Thymus (tissue), 11 donors: ENCODE measurements at regions not wholly inside any gene's neighbourhood (a gene's known extent, or its start where the extent isn't known, plus 50 kb on each side); places are given as distances from the start of the nearest gene placed in this dataset.

Experiments
- DNase-seq, 9 donors: peaks; one replicate each; pipeline ENCODE4 v3.0.0-alpha.2; 2013; ENCODE audit warnings: low spot score in 9 of 9, low read depth in 6 of 9, missing footprints in 1 of 9
- H3K27ac ChIP-seq, 2 donors: one replicate each; pipeline ENCODE4 v1.5.1; 2013; ENCODE audit warnings: control low read depth in 1 of 2, low read depth in 1 of 2, low read length in 1 of 2, mild to moderate bottlenecking in 1 of 2, moderate library complexity in 1 of 2
- H3K27me3 ChIP-seq, 2 donors: one replicate each; pipeline ENCODE4 v1.5.1; 2013; ENCODE audit warnings: low read length in 1 of 2; ENCODE audit not compliant: control insufficient read depth in 2 of 2, insufficient read depth in 1 of 2
- H3K36me3 ChIP-seq, 2 donors: one replicate each; pipeline ENCODE4 v1.5.1; 2013; ENCODE audit warnings: low read length in 1 of 2, mild to moderate bottlenecking in 1 of 2, moderate library complexity in 1 of 2; ENCODE audit not compliant: control insufficient read depth in 2 of 2, insufficient read depth in 2 of 2
- H3K4me1 ChIP-seq, 2 donors: one replicate each; pipeline ENCODE4 v1.5.1; 2013; ENCODE audit warnings: low read length in 2 of 2; ENCODE audit not compliant: control insufficient read depth in 2 of 2, insufficient read depth in 2 of 2
- H3K4me3 ChIP-seq, 2 donors: one replicate each; pipeline ENCODE4 v1.5.1; 2013; ENCODE audit warnings: low read length in 2 of 2, control low read depth in 1 of 2, mild to moderate bottlenecking in 1 of 2
- H3K9me3 ChIP-seq, 2 donors: one replicate each; pipeline ENCODE4 v1.5.1; 2013; ENCODE audit warnings: low read length in 1 of 2, mild to moderate bottlenecking in 1 of 2; ENCODE audit not compliant: control insufficient read depth in 2 of 2, insufficient read depth in 1 of 2
- WGBS: extraction: QIAGEN DNeasy Blood & Tissue Kit; methylation state at CpG from one replicate; pipeline ENCODE4 v1.1.7; 2013; 5-methylcytosine and 5-hydroxymethylcytosine counted together
- donor health status: healthy.

DNA sequence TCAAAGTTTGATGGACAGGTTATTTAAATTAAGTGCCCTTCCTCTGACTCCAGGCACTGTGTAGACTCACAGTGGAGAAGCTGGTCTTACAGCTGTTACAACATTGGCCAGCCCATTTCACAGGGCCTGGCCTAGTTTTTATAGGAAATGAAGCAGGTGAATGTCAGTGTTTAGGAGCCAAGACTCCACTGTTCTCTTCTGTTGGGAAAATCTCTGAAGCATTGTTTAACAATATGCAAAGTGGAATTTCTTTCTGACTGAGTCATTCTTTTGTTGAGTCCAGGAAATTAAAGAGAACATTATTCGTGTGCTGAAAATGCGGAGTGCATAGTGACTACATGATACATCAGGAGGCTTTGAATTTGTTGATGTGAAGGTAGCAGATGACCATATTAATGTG lies 64.7 kb downstream of the ARRDC4 start:
- DNase-seq = no peak
- Histone ChIP-seq H3K4me3 (no peak overlapping the region), H3K27ac (no peak overlapping the region), H3K27me3 (no peaks in the 10 kb centered on the region), H3K9me3 (no peaks in the 10 kb centered on the region), H3K4me1 (no peaks in the 10 kb centered on the region), H3K36me3 (no peaks in the 10 kb centered on the region)
- 96% methylated on average over 2 of the region's 2 CpGs for WGBS

DNA sequence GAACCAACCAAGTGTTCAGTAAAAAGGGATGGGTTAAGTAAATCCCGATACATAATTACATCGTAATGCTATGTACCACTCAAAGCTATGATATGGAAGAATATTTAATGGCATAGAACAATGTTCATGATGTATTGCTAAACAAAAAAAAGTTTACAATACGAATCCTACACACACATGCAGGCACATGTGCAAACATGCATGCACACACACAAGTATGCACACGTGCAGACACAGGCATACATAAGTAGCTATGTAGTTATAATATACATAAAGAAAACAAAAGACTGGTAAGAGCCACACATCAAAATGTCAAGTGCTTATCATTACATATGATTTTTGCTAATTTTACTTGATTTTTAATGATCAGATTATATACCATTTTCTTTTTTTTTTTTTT lies 74.2 kb downstream of the ARRDC4 start:
- Histone ChIP-seq H3K27ac (no peak overlapping the region), H3K36me3 (no peaks in the 10 kb centered on the region), H3K4me3 (no peak overlapping the region), H3K9me3 (no peaks in the 10 kb centered on the region), H3K27me3 (no peaks in the 10 kb centered on the region), H3K4me1 (no peaks in the 10 kb centered on the region)
- no peak for DNase-seq
- 73% methylated on average over 4 of the region's 4 CpGs for WGBS

DNA sequence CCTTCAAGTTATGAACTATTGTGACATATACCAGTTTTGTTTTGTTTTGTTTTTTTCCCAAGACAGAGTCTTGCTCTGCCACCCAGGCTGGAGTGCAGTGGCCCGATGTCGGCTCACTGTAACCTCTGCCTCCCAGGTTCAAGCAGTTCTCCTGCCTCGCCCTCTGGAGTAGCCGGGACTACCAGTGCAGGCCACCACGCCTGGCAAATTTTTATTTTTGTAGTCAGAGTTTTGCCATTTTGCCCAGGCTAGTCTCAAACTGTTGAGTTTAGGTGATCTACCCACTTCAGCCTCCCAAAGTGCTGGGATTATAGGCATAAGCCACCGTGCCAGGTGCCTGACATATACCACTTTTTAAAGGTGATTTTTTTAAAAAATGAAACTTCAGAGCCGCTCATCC lies 74.6 kb downstream of the ARRDC4 start:
- 96% methylated on average over 7 of the region's 7 CpGs for WGBS
- no peaks in the 10 kb centered on the region for H3K4me1 ChIP-seq
- no peaks in the 10 kb centered on the region for H3K36me3 ChIP-seq
- H3K4me3 ChIP-seq = no peak overlapping the region
- H3K9me3 ChIP-seq = no peaks in the 10 kb centered on the region
- DNase-seq = no peak
- H3K27ac ChIP-seq = no peak overlapping the region
- H3K27me3 ChIP-seq = no peaks in the 10 kb centered on the region

DNA sequence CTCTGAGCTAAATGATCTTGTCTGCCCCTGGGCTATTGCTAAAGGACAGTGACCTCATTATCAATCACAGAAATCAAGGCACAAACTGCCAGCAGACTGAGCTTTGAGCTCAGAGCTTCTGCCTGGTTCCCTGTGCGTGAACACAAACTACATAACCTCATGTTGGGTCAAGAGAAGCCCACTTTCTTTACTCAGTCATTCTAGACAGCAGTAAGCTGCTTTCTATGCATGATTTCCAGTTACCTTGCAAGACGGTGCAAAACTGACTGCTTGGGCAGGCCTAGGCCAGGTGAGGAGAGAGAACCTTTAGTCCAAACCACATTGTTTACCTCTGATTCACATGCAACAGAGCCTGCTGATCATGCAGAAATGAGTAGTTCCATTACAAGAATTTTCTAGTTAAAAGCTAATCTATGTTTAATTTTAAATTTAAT lies 75.1 kb downstream of the ARRDC4 start:
- Histone ChIP-seq H3K9me3 (no peaks in the 10 kb centered on the region), H3K27me3 (no peaks in the 10 kb centered on the region), H3K4me1 (no peaks in the 10 kb centered on the region), H3K27ac (no peak overlapping the region), H3K4me3 (no peak overlapping the region), H3K36me3 (no peaks in the 10 kb centered on the region)
- no peak for DNase-seq
- 91% methylated on average over 2 of the region's 2 CpGs for WGBS

DNA sequence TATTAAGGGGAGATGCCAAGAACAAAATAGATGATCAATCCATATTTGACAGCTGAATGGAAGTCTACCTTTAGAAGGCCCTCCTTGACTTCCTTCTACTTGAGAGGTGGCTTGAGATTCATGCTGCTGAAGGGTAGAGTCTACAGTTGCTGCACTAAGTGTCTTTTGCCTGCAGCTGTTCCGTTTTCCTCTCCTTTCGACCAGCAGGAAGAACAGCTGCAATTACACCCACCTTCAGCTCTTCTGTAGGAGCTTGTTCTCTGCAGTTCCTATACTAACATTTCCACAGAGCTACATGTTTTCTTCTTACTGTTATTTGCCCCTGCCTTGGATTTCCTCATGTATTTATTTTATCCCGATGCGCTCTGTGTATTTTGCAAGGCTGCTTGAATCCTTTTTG lies 79.1 kb downstream of the ARRDC4 start:
- Histone ChIP-seq H3K36me3 (no peaks in the 10 kb centered on the region), H3K9me3 (no peaks in the 10 kb centered on the region), H3K27ac (no peak overlapping the region), H3K4me1 (no peaks in the 10 kb centered on the region), H3K4me3 (no peak overlapping the region), H3K27me3 (no peaks in the 10 kb centered on the region)
- no peak for DNase-seq
- WGBS = 90% methylated on average over 4 of the region's 4 CpGs

DNA sequence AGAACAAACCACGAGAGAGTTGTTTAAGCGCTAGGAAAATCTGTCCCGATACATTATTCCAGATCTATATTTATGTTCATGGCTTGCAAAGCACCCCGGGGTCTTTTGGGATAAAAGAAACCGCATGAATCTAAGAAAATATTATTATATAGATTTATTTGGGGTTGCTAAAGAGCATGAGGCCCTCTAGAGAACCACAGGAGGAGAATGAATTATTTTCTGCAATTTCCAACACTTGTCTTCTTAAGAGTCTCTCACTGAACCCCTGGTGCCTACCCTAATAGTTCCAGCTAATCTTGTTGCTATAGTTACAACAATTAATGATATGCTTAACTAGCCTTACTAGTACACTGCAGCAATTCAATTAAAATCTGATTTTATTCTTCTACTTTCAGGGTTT lies 79.6 kb downstream of the ARRDC4 start:
- no peaks in the 10 kb centered on the region for H3K27me3 ChIP-seq
- H3K4me1 ChIP-seq = no peaks in the 10 kb centered on the region
- WGBS = 98% methylated on average over 5 of the region's 5 CpGs
- H3K36me3 ChIP-seq = no peaks in the 10 kb centered on the region
- DNase-seq = no peak
- H3K9me3 ChIP-seq = no peaks in the 10 kb centered on the region
- no peak overlapping the region for H3K4me3 ChIP-seq
- no peak overlapping the region for H3K27ac ChIP-seq

DNA sequence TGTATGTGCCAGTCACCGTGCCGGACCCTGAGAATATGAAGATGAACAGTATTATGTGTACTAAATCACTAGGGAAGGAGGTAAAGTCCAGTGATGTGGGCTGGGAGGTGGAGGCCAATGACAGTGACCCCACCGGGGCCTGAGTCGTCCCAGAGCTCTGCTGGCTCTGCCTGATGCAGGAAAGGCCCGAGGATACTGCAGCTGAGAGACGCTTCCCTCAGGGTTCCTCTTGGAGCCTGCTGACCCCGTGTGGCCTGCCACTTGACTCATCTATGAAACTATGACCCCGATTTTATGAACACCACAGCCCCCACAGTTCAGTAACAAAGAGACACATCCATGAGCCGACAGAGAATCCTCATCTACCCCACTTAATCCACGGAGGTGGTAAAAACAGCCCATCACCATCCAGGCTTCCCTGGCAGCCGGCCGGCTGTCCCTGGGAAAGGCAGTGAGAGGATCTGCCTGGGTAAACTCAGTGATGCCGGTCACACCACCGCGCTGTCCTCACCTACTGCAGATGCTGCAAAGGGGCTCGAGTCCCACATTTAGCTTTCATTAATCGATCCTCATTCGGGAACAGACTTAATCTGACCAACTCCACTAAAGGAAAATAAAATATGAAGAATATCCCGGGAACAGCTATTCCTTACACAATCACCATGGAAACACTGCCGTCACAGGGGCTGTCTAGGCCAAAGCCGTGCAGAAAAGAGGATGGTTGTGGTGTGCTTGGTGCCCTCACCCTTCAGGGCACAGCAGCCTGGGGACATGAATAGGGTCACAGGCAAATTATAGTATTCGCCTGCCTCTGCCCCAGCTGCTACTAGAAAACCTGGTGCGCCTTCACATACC lies 82.9 kb downstream of the ARRDC4 start:
- Histone ChIP-seq H3K4me1 (no peaks in the 10 kb centered on the region), H3K4me3 (no peak overlapping the region), H3K36me3 (no peaks in the 10 kb centered on the region), H3K9me3 (no peaks in the 10 kb centered on the region), H3K27me3 (no peaks in the 10 kb centered on the region), H3K27ac (no peak overlapping the region)
- DNase-seq = no peak
- WGBS = 96% methylated on average over 23 of the region's 23 CpGs

DNA sequence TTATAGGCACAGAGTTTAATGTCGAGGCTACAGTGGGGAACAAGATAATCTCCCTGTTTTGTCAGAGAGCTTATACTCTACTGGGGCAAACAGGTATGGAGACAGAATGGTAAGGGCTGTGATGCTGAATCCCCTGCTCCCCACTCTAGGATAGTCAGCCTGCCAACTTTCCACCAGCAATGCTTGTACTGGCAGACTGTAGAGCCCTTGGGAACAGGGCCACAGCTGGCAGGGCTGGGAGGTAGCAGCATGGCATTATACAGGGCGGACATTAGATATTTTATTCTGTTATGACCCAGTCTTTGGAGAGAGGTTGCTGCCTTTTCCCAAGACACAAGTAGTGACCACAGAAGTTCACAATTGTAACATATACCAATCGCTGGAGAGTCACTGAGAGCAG lies 91.2 kb downstream of the ARRDC4 start:
- no peaks in the 10 kb centered on the region for H3K27me3 ChIP-seq
- no peaks in the 10 kb centered on the region for H3K9me3 ChIP-seq
- WGBS = 93% methylated on average over 3 of the region's 3 CpGs
- no peak overlapping the region for H3K4me3 ChIP-seq
- no peak overlapping the region for H3K27ac ChIP-seq
- H3K4me1 ChIP-seq = no peaks in the 10 kb centered on the region
- no peaks in the 10 kb centered on the region for H3K36me3 ChIP-seq
- no peak for DNase-seq

DNA sequence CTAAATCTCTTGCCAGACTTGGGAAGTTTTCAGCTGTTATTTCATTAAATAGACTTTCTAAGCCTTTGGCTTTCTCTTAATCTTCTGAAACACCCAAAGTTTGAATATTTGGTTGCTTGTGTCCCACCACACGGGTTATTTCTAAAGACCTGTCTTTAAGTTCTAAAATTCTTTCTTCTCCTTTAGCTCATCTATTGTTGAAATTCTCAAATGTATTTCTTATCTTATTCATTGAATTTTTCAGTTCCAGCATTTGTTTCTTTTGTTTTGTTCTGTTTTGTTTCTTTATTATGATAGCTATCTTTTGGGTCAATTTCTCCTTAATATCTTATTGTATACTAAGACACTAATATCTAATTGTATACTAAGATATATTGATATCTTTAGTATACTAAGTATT lies 97.0 kb downstream of the ARRDC4 start:
- Histone ChIP-seq H3K27ac (no peak overlapping the region), H3K4me1 (no peaks in the 10 kb centered on the region), H3K27me3 (no peaks in the 10 kb centered on the region), H3K9me3 (no peaks in the 10 kb centered on the region), H3K4me3 (no peak overlapping the region), H3K36me3 (no peaks in the 10 kb centered on the region)
- 96% methylated on average over 1 of the region's 1 CpG for WGBS
- DNase-seq = no peak
